Liver (tissue), 8 donors: ENCODE measurements at regions not wholly inside any gene's neighbourhood (a gene's known extent, or its start where the extent isn't known, plus 50 kb on each side); places are given as distances from the start of the nearest gene placed in this dataset.

ENCODE experiments used
- DNase-seq: peaks from one replicate; pipeline ENCODE4 v3.0.0-alpha.2; 2017; ENCODE audit warnings: low spot score
- H3K27ac ChIP-seq, 2 donors: one replicate each; pipeline ENCODE4 v1.7.0; 2013; ENCODE audit warnings: inconsistent platforms in 2 of 2, low read length in 2 of 2, control low read depth in 1 of 2, low read depth in 1 of 2, mild to moderate bottlenecking in 1 of 2
- H3K27me3 ChIP-seq, 4 donors: one replicate each; pipeline versions ENCODE4 v1.6.1 to v1.7.0; 2013; ENCODE audit warnings: low read length in 3 of 4, inconsistent platforms in 1 of 4, mild to moderate bottlenecking in 1 of 4, moderate library complexity in 1 of 4; ENCODE audit not compliant: control insufficient read depth in 4 of 4, insufficient read depth in 4 of 4
- H3K36me3 ChIP-seq, 4 donors: one replicate each; pipeline versions ENCODE4 v1.6.1 to v1.7.0; 2013; ENCODE audit warnings: low read length in 3 of 4, mild to moderate bottlenecking in 3 of 4, low read depth in 1 of 4, moderate library complexity in 1 of 4; ENCODE audit not compliant: control insufficient read depth in 4 of 4, insufficient read depth in 3 of 4
- H3K4me1 ChIP-seq, 4 donors: one replicate each; pipeline versions ENCODE4 v1.6.1 to v1.7.0; 2013; ENCODE audit warnings: low read length in 3 of 4, mild to moderate bottlenecking in 3 of 4, moderate library complexity in 1 of 4; ENCODE audit not compliant: control insufficient read depth in 4 of 4, insufficient read depth in 4 of 4
- H3K4me3 ChIP-seq, 3 donors: one replicate each; pipeline versions ENCODE4 v1.6.1 to v1.7.0; 2013; ENCODE audit warnings: low read length in 3 of 3, control low read depth in 1 of 3, low read depth in 1 of 3, mild to moderate bottlenecking in 1 of 3
- H3K9ac ChIP-seq, 2 donors: one replicate each; pipeline ENCODE4 v1.7.0; 2013; ENCODE audit warnings: low read length in 2 of 2, mild to moderate bottlenecking in 2 of 2, moderate library complexity in 2 of 2, control low read depth in 1 of 2, low read depth in 1 of 2
- H3K9me3 ChIP-seq, 4 donors: one replicate each; pipeline versions ENCODE4 v1.6.1 to v1.7.0; 2013; ENCODE audit warnings: low read length in 3 of 4; ENCODE audit not compliant: control insufficient read depth in 4 of 4
- ATF3 ChIP-seq: IDR thresholded peaks from 2 replicates; pipeline ENCODE4 v1.6.1; 2016; ENCODE audit warnings: antibody characterized with exemption
- CTCF ChIP-seq: fragments of 150-350 bp; IDR thresholded peaks from 2 replicates; pipeline ENCODE4 v1.5.1; 2017; ENCODE audit warnings: improper control_type of control experiment, low read depth, low read length; ENCODE audit not compliant: missing input control
- EGR1 ChIP-seq, 2 donors: IDR thresholded peaks; 2 replicates each; pipeline ENCODE4 v1.6.1; 2016 to 2018; ENCODE audit warnings: antibody characterized with exemption in 2 of 2, low read depth in 2 of 2
- FOXA2 ChIP-seq: IDR thresholded peaks from 2 replicates; pipeline ENCODE4 v1.6.1; 2016; ENCODE audit warnings: antibody characterized with exemption
- GABPA ChIP-seq, 2 donors: IDR thresholded peaks in 1 of 2; conservative IDR thresholded peaks in 1 of 2; 2 replicates each; pipeline ENCODE4 v1.6.1; 2016; ENCODE audit warnings: antibody characterized with exemption in 2 of 2, mild to moderate bottlenecking in 1 of 2, moderate library complexity in 1 of 2
- HNF4A ChIP-seq, 2 donors: conservative IDR thresholded peaks; 2 replicates each; pipeline ENCODE4 v1.6.1; 2016; ENCODE audit warnings: antibody characterized with exemption in 2 of 2, mild to moderate bottlenecking in 2 of 2
- HNF4G ChIP-seq: IDR thresholded peaks from 2 replicates; pipeline ENCODE4 v1.6.1; 2016; ENCODE audit warnings: antibody characterized with exemption
- JUND ChIP-seq, 2 donors: IDR thresholded peaks; 2 replicates each; pipeline ENCODE4 v1.6.1; 2016; ENCODE audit warnings: antibody characterized with exemption in 2 of 2
- MAX ChIP-seq: IDR thresholded peaks from 2 replicates; pipeline ENCODE4 v1.6.1; 2016; ENCODE audit warnings: antibody characterized with exemption
- RAD21 ChIP-seq, 2 donors: IDR thresholded peaks; 2 replicates each; pipeline ENCODE4 v1.6.1; 2016; ENCODE audit warnings: antibody characterized with exemption in 2 of 2, mild to moderate bottlenecking in 2 of 2
- RXRA ChIP-seq, 2 donors: IDR thresholded peaks; 2 replicates each; pipeline ENCODE4 v1.6.1; 2017 to 2018; ENCODE audit warnings: antibody characterized with exemption in 2 of 2, mild to moderate bottlenecking in 1 of 2
- SP1 ChIP-seq: IDR thresholded peaks from 2 replicates; pipeline ENCODE4 v1.6.1; 2018; ENCODE audit warnings: antibody characterized with exemption, mild to moderate bottlenecking
- TAF1 ChIP-seq: conservative IDR thresholded peaks from 2 replicates; pipeline ENCODE4 v1.6.1; 2016; ENCODE audit warnings: antibody characterized with exemption, mild to moderate bottlenecking
- YY1 ChIP-seq: IDR thresholded peaks from 2 replicates; pipeline ENCODE4 v1.6.1; 2016; ENCODE audit warnings: antibody characterized with exemption, mild to moderate bottlenecking
- WGBS: extraction: QIAGEN DNeasy Blood & Tissue Kit; methylation state at CpG from one replicate; pipeline ENCODE4 v1.1.7; 2013; 5-methylcytosine and 5-hydroxymethylcytosine counted together
- TF ChIP-seq, protein P1 (sequence below): IDR thresholded peaks from 2 replicates; pipeline ENCODE4 v1.6.1; 2016; ENCODE audit warnings: antibody characterized with exemption
- donor health status: healthy.
- donor health status: healthy.
- donor health status: healthy.
- donor health status: healthy.
- donor health status: healthy.

GRCh38 chr16:76023835-76024234, 253.4 kb upstream of the CNTNAP4 start:
- no peak overlapping the region for H3K9ac ChIP-seq
- 70% methylated on average over 2 of the region's 2 CpGs for whole genome bisulfite sequencing

GRCh38 chr16:76035689-76036088, 241.5 kb upstream of the CNTNAP4 start:
- no peaks in the 10 kb centered on the region for H3K36me3 ChIP-seq
- no peak overlapping the region for H3K4me3 ChIP-seq
- no peaks in the 10 kb centered on the region for H3K27me3 ChIP-seq
- peaks cover 0 to 5% (median under 1%) of the 10 kb centered on the region in 4 donors for H3K9me3 ChIP-seq
- no peak overlapping the region for H3K9ac ChIP-seq
- DNase-seq: no peak
- H3K27ac ChIP-seq: no peak overlapping the region
- WGBS: 46% methylated on average over 2 of the region's 2 CpGs
- TF ChIP-seq CTCF (no peak), EGR1 (IDR thresholded peaks at IDR 0.05; ENCODE audit: low read depth in 2 of 2) (no peak), SP1 (no peak), MAX (no peak), YY1 (no peak), RXRA (IDR thresholded peaks at IDR 0.05) (no peak), JUND (IDR thresholded peaks at IDR 0.05) (no peak), TAF1 (no peak), ATF3 (no peak), FOXA2 (no peak), HNF4G (no peak), HNF4A (conservative IDR thresholded peaks at IDR 0.05) (no peak)
- no peaks in the 10 kb centered on the region for H3K4me1 ChIP-seq

More at GRCh38 chr16:76023835-76024234, 253.4 kb upstream of the CNTNAP4 start:
- H3K36me3 ChIP-seq: no peaks in the 10 kb centered on the region
- DNase-seq: no peak
- H3K4me3 ChIP-seq: no peak overlapping the region
- H3K27me3 ChIP-seq: no peaks in the 10 kb centered on the region
- peaks cover 0 to 2% (median under 1%) of the 10 kb centered on the region in 4 donors for H3K9me3 ChIP-seq
- H3K4me1 ChIP-seq: no peaks in the 10 kb centered on the region
- no peak for TF ChIP-seq MAX
- no peak for TF ChIP-seq TAF1
- no peak for TF ChIP-seq RAD21 (IDR thresholded peaks at IDR 0.05)
- TF ChIP-seq ATF3: no peak
- TF ChIP-seq YY1: no peak
- TF ChIP-seq GABPA (IDR thresholded peaks at IDR 0.05 in 1 of 2, conservative IDR thresholded peaks at IDR 0.05 in 1 of 2): no peak
- no peak for TF ChIP-seq SP1
- TF ChIP-seq, protein P1, sequence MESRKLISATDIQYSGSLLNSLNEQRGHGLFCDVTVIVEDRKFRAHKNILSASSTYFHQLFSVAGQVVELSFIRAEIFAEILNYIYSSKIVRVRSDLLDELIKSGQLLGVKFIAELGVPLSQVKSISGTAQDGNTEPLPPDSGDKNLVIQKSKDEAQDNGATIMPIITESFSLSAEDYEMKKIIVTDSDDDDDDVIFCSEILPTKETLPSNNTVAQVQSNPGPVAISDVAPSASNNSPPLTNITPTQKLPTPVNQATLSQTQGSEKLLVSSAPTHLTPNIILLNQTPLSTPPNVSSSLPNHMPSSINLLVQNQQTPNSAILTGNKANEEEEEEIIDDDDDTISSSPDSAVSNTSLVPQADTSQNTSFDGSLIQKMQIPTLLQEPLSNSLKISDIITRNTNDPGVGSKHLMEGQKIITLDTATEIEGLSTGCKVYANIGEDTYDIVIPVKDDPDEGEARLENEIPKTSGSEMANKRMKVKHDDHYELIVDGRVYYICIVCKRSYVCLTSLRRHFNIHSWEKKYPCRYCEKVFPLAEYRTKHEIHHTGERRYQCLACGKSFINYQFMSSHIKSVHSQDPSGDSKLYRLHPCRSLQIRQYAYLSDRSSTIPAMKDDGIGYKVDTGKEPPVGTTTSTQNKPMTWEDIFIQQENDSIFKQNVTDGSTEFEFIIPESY: no peak
- no peak for TF ChIP-seq RXRA (IDR thresholded peaks at IDR 0.05)
- TF ChIP-seq JUND (IDR thresholded peaks at IDR 0.05): no peak
- H3K27ac ChIP-seq: no peak overlapping the region
